ENCODE measurements at regions not wholly inside any gene's neighbourhood (a gene's known extent, or its start where the extent isn't known, plus 50 kb on each side); places are given as distances from the start of the nearest gene placed in this dataset.

- TF ChIP-seq CTCF (IDR thresholded peaks at IDR 0.05; ENCODE audit: low read length) (no peak), EZH2 (IDR thresholded peaks at IDR 0.05; ENCODE audit: borderline replicate concordance, low read length) (no peak)
Observed at GRCh38 chrX:45348296-45348695, 147.6 kb upstream of the DIPK2B start.

Measured in OCI-LY1 (cell line).